Activated CD4-positive, alpha-beta T cell treated with anti-CD3 and anti-CD28 coated beads for 4 hours (primary cell): ENCODE measurements at regions not wholly inside any gene's neighbourhood (a gene's known extent, or its start where the extent isn't known, plus 50 kb on each side); places are given as distances from the start of the nearest gene placed in this dataset.

Experiments used
- DNase-seq, 2 donors: peaks; one replicate each; pipeline ENCODE4 v3.0.0-alpha.2; 2020

- no peak for DNase-seq
Observed at GRCh38 chr11:19460718-19461405, 220.1 kb upstream of the E2F8 start.

GRCh38 chr11:19459240-19459639, 218.5 kb upstream of the E2F8 start:
- DNase-seq, result no peak

GRCh38 chr11:19458721-19459120, 218.0 kb upstream of the E2F8 start:
- no peak for DNase-seq

GRCh38 chr11:19458231-19458630, 217.5 kb upstream of the E2F8 start:
- no peak for DNase-seq

GRCh38 chr11:19455731-19456130, 215.0 kb upstream of the E2F8 start:
- no peak for DNase-seq

- no peak for DNase-seq
Observed at GRCh38 chr11:19453651-19454257, 213.0 kb upstream of the E2F8 start.

- no peak for DNase-seq
Observed at GRCh38 chr11:19451609-19452008, 210.9 kb upstream of the E2F8 start.

GRCh38 chr11:19450282-19450681, 209.5 kb upstream of the E2F8 start:
- no peak for DNase-seq

GRCh38 chr11:19448651-19449050, 207.9 kb upstream of the E2F8 start:
- no peak for DNase-seq

- no peak for DNase-seq
Observed at GRCh38 chr11:19447150-19447566, 206.4 kb upstream of the E2F8 start.

- DNase-seq, result no peak
Observed at GRCh38 chr11:19445771-19446170, 205.0 kb upstream of the E2F8 start.

- DNase-seq, result no peak
Observed at GRCh38 chr11:19444231-19444630, 203.5 kb upstream of the E2F8 start.

- no peak for DNase-seq
Observed at GRCh38 chr11:19442554-19442910, 201.8 kb upstream of the E2F8 start.

- DNase-seq, result no peak
Observed at GRCh38 chr11:19441752-19442553, 201.2 kb upstream of the E2F8 start.

GRCh38 chr11:19441288-19441687, 200.5 kb upstream of the E2F8 start:
- DNase-seq, result no peak

GRCh38 chr11:19437760-19438159, 197.0 kb upstream of the E2F8 start:
- no peak for DNase-seq

GRCh38 chr11:19436932-19437331, 196.2 kb upstream of the E2F8 start:
- no peak for DNase-seq

GRCh38 chr11:19435306-19435989, 194.7 kb upstream of the E2F8 start:
- no peak for DNase-seq

GRCh38 chr11:19433791-19434190, 193.0 kb upstream of the E2F8 start:
- DNase-seq, result no peak

GRCh38 chr11:19433367-19433766, 192.6 kb upstream of the E2F8 start:
- no peak for DNase-seq

- no peak for DNase-seq
Observed at GRCh38 chr11:19432370-19433061, 191.8 kb upstream of the E2F8 start.

GRCh38 chr11:19430754-19431398, 190.1 kb upstream of the E2F8 start:
- DNase-seq, result no peak
